ENCODE measurements at regions not wholly inside any gene's neighbourhood (a gene's known extent, or its start where the extent isn't known, plus 50 kb on each side); places are given as distances from the start of the nearest gene placed in this dataset.
A peak's percentile ranks its signal among the peaks of the same experiment; 100 is the strongest.

DNA sequence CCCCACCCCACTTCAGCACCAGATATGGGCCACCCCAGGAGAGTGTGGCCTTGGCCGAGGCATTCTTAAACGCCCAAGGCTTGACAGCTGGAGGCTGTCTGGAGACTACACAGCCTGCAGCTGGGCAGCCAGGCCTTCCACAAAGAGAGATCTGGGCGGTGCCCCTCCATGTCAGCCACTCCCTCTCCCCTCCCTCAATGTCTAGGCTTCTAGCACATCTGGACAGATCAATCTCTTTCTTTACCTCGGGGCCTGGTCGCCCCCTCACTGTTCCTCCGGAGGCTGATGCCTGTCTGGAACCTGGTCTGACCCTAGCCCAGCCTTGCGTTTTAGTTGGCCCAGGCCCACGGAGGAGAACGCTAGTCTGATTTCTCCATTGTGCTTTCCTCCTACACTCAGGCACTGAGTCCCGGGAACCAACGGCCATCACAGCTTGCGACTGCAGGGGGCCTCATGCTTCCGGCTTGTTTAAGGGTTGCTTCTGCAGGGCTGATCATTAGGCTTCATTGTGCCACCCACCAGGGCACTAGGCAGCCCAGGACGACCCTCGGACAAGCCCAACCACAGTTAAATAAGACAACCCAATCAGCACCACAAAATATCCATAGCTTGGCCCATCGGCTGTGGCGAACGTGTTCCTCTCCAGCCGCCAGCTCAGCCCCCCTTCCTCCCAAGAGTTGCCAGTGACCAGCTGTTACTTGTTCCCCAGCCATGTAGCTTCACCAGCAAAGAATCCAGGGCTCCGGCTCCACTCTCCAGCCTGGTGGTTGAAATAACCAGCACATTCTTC, 200.6 kb downstream of the BCOR start:
- TF ChIP-seq, protein P1, sequence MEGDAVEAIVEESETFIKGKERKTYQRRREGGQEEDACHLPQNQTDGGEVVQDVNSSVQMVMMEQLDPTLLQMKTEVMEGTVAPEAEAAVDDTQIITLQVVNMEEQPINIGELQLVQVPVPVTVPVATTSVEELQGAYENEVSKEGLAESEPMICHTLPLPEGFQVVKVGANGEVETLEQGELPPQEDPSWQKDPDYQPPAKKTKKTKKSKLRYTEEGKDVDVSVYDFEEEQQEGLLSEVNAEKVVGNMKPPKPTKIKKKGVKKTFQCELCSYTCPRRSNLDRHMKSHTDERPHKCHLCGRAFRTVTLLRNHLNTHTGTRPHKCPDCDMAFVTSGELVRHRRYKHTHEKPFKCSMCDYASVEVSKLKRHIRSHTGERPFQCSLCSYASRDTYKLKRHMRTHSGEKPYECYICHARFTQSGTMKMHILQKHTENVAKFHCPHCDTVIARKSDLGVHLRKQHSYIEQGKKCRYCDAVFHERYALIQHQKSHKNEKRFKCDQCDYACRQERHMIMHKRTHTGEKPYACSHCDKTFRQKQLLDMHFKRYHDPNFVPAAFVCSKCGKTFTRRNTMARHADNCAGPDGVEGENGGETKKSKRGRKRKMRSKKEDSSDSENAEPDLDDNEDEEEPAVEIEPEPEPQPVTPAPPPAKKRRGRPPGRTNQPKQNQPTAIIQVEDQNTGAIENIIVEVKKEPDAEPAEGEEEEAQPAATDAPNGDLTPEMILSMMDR (IDR thresholded peaks at IDR 0.05) = peak in 1 of 6 experiments; percentile 16
- TF ChIP-seq POLR2A (IDR thresholded peaks at IDR 0.05) = no peak
- Histone ChIP-seq H3K27me3 (no peaks in the 10 kb centered on the region), H3K9me3 (no peaks in the 10 kb centered on the region), H3K36me3 (no peaks in the 10 kb centered on the region), H3K4me1 (peaks cover 19 to 56% of the 10 kb centered on the region in 2 donors), H3K4me3 (replicated peaks in 1 of 3) (no peak overlapping the region), H3K27ac (peak overlapping the region; percentile 81 to 87 (median 83))
- DNase-seq = peak; percentile 85
- 37 to 50% methylated on average over 7 to 14 of the region's 20 CpGs for WGBS, 2 donors
- intact Hi-C loops (cut with DNase I) = no loop called here

DNA sequence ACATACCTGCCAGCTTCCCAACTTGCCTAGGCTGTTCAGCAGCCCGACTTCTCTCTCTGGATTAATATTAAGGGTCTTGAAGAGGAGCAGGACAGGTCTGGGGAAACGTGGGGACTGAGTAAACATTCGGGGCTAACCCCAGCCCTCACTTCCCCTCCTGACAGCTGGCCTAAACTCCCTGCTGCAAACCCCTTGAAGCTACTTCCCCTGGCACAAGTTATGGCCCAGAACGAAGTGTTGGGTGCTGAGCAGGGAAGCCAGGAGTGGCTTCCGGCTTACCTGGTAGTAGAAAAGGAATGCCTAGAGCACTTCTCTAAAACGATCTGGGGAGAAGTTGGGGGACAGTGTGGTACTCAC, 200.0 kb downstream of the BCOR start:
- Histone ChIP-seq H3K9me3 (no peaks in the 10 kb centered on the region), H3K27me3 (no peaks in the 10 kb centered on the region), H3K36me3 (no peaks in the 10 kb centered on the region), H3K4me1 (peaks cover 19 to 56% of the 10 kb centered on the region in 2 donors), H3K27ac (peak overlapping the region; percentile 81 to 87 (median 83)), H3K4me3 (replicated peaks in 1 of 3) (no peak overlapping the region)
- 39 to 42% methylated on average over 6 of the region's 6 CpGs for WGBS, 2 donors
- intact Hi-C loops (cut with DNase I) = no loop called here
- DNase-seq = no peak
- TF ChIP-seq, protein P1 (IDR thresholded peaks at IDR 0.05) = no peak
- peak in 1 of 2 donors; percentile 14 for TF ChIP-seq POLR2A (IDR thresholded peaks at IDR 0.05)

GRCh38 chrX:39898147-39898546, 199.6 kb downstream of the BCOR start:
- Histone ChIP-seq H3K36me3 (no peaks in the 10 kb centered on the region), H3K27me3 (no peaks in the 10 kb centered on the region), H3K4me3 (replicated peaks in 1 of 3) (no peak overlapping the region), H3K27ac (peak overlapping the region; percentile 81 to 87 (median 83)), H3K9me3 (no peaks in the 10 kb centered on the region), H3K4me1 (peaks cover 19 to 56% of the 10 kb centered on the region in 2 donors)
- WGBS, 2 donors = 56 to 59% methylated on average over 1 of the region's 2 CpGs
- no peak for DNase-seq
- TF ChIP-seq POLR2A (IDR thresholded peaks at IDR 0.05) = no peak
- TF ChIP-seq, protein P1 (IDR thresholded peaks at IDR 0.05) = no peak
- intact Hi-C loops (cut with DNase I) = no loop called here

- Histone ChIP-seq H3K9me3 (no peaks in the 10 kb centered on the region), H3K36me3 (no peaks in the 10 kb centered on the region), H3K27me3 (no peaks in the 10 kb centered on the region), H3K4me3 (replicated peaks in 1 of 3) (no peak overlapping the region), H3K4me1 (peaks cover 18 to 53% of the 10 kb centered on the region in 2 donors), H3K27ac (peak overlapping the region in 2 of 3 donors; percentile 81 to 87)
- intact Hi-C loops (cut with DNase I) = no loop called here
- TF ChIP-seq, protein P1 (IDR thresholded peaks at IDR 0.05) = no peak
- no peak for TF ChIP-seq POLR2A (IDR thresholded peaks at IDR 0.05)
- DNase-seq = no peak
- WGBS, 2 donors = 95 to 100% methylated on average over 1 to 10 of the region's 10 CpGs
Observed at GRCh38 chrX:39899059-39899458, 198.7 kb downstream of the BCOR start.

All from thyroid gland (tissue), 4 donors.